PFSK-1 (cell line): ENCODE measurements at regions not wholly inside any gene's neighbourhood (a gene's known extent, or its start where the extent isn't known, plus 50 kb on each side); places are given as distances from the start of the nearest gene placed in this dataset.

Experiments
- POLR2AphosphoS5 ChIP-seq: IDR thresholded peaks from 2 replicates; pipeline ENCODE4 v1.6.1; 2012; ENCODE audit warnings: low read depth, mild to moderate bottlenecking, control low read depth, low read length, moderate library complexity
- REST ChIP-seq, 2 experiments: IDR thresholded peaks; 2 replicates each; pipeline versions ENCODE4 v1.6.1 to v1.8.0; 2011 to 2012; ENCODE audit warnings: low read depth in 2 of 2, low read length in 2 of 2, control low read depth in 1 of 2, inconsistent platforms in 1 of 2, mild to moderate bottlenecking in 1 of 2, moderate library complexity in 1 of 2; ENCODE audit not compliant: insufficient read depth in 1 of 2
- SIN3A ChIP-seq: IDR thresholded peaks from 2 replicates; pipeline ENCODE4 v1.6.1; 2012; ENCODE audit warnings: mild to moderate bottlenecking, low read length, moderate library complexity, borderline replicate concordance; ENCODE audit not compliant: insufficient read depth

- no peak for TF ChIP-seq REST (IDR thresholded peaks at IDR 0.05; ENCODE audit: insufficient read depth in 1 of 2, low read depth in 2 of 2, low read length in 2 of 2)
- no peak for TF ChIP-seq POLR2AphosphoS5
- TF ChIP-seq SIN3A = no peak
Measured at GRCh38 chr2:238696331-238696730, 151.6 kb upstream of the TWIST2 start.
